DOHH2 (cell line): ENCODE measurements at regions not wholly inside any gene's neighbourhood (a gene's known extent, or its start where the extent isn't known, plus 50 kb on each side); places are given as distances from the start of the nearest gene placed in this dataset.

Experiments used
- EZH2phosphoT487 ChIP-seq: fragments of 200-600 bp; sonication (generic); IDR thresholded peaks from 2 replicates; pipeline ENCODE4 v1.6.1; 2017; ENCODE audit warnings: borderline replicate concordance, mild to moderate bottlenecking, antibody characterized with exemption, low read length, moderate library complexity, mixed read lengths
- TF ChIP-seq, protein P1 (sequence below): fragments of 200-600 bp; sonication (generic); IDR thresholded peaks from one replicate; pipeline ENCODE4 v1.5.1; 2014; ENCODE audit warnings: antibody characterized with exemption, mild to moderate bottlenecking, low read depth, low read length; ENCODE audit not compliant: poor library complexity, severe bottlenecking

- TF ChIP-seq, protein P1, sequence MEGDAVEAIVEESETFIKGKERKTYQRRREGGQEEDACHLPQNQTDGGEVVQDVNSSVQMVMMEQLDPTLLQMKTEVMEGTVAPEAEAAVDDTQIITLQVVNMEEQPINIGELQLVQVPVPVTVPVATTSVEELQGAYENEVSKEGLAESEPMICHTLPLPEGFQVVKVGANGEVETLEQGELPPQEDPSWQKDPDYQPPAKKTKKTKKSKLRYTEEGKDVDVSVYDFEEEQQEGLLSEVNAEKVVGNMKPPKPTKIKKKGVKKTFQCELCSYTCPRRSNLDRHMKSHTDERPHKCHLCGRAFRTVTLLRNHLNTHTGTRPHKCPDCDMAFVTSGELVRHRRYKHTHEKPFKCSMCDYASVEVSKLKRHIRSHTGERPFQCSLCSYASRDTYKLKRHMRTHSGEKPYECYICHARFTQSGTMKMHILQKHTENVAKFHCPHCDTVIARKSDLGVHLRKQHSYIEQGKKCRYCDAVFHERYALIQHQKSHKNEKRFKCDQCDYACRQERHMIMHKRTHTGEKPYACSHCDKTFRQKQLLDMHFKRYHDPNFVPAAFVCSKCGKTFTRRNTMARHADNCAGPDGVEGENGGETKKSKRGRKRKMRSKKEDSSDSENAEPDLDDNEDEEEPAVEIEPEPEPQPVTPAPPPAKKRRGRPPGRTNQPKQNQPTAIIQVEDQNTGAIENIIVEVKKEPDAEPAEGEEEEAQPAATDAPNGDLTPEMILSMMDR = no peak
- TF ChIP-seq EZH2phosphoT487 = no peak
Observed at GRCh38 chr18:4906856-4907255, 290.2 kb downstream of the AKAIN1 start.
